Progenitor cell of endocrine pancreas (in vitro differentiated cells): ENCODE measurements at regions not wholly inside any gene's neighbourhood (a gene's known extent, or its start where the extent isn't known, plus 50 kb on each side); places are given as distances from the start of the nearest gene placed in this dataset.

Experiments
- DNase-seq: peaks from one replicate; pipeline ENCODE4 v3.0.0; 2021; ENCODE audit warnings: low spot score; ENCODE audit not compliant: unreplicated experiment
- H3K27ac Mint-ChIP-seq: 2 replicates; pipeline ENCODE4 v1.8.0; 2021; ENCODE audit warnings: mild to moderate bottlenecking, moderate library complexity, mixed read lengths
- H3K27me3 Mint-ChIP-seq: 2 replicates; pipeline ENCODE4 v1.8.0; 2021; ENCODE audit warnings: mixed read lengths
- H3K36me3 Mint-ChIP-seq: 2 replicates; pipeline ENCODE4 v1.8.0; 2022; ENCODE audit warnings: mixed read lengths; ENCODE audit not compliant: insufficient read depth
- H3K4me1 Mint-ChIP-seq: 2 replicates; pipeline ENCODE4 v1.8.0; 2021; ENCODE audit warnings: low read depth, mixed read lengths
- H3K4me3 Mint-ChIP-seq: 2 replicates; pipeline ENCODE4 v1.8.0; 2021; ENCODE audit warnings: low read depth, mild to moderate bottlenecking, moderate library complexity, mixed read lengths
- H3K9me3 Mint-ChIP-seq: 2 replicates; pipeline ENCODE4 v1.8.0; 2021; ENCODE audit warnings: low read depth, mixed read lengths
- TF ChIP-seq, protein P1 (sequence below): fragments of 200-600 bp; sonication (generic); IDR thresholded peaks from one replicate; pipeline ENCODE4 v1.5.0; 2021; ENCODE audit warnings: antibody characterized with exemption, mild to moderate bottlenecking; ENCODE audit not compliant: unreplicated experiment

GRCh38 chr2:43047187-43047780 lies 179.1 kb downstream of the ZFP36L2 start:
- no peak for DNase-seq
- TF ChIP-seq, protein P1, sequence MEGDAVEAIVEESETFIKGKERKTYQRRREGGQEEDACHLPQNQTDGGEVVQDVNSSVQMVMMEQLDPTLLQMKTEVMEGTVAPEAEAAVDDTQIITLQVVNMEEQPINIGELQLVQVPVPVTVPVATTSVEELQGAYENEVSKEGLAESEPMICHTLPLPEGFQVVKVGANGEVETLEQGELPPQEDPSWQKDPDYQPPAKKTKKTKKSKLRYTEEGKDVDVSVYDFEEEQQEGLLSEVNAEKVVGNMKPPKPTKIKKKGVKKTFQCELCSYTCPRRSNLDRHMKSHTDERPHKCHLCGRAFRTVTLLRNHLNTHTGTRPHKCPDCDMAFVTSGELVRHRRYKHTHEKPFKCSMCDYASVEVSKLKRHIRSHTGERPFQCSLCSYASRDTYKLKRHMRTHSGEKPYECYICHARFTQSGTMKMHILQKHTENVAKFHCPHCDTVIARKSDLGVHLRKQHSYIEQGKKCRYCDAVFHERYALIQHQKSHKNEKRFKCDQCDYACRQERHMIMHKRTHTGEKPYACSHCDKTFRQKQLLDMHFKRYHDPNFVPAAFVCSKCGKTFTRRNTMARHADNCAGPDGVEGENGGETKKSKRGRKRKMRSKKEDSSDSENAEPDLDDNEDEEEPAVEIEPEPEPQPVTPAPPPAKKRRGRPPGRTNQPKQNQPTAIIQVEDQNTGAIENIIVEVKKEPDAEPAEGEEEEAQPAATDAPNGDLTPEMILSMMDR = no peak
- Mint-ChIP-seq H3K4me3 (no peak overlapping the region), H3K4me1 (peaks cover 24% of the 10 kb centered on the region), H3K27ac (no peak overlapping the region), H3K27me3 (peaks cover 5% of the 10 kb centered on the region), H3K9me3 (no peaks in the 10 kb centered on the region), H3K36me3 (no peaks in the 10 kb centered on the region)

DNA sequence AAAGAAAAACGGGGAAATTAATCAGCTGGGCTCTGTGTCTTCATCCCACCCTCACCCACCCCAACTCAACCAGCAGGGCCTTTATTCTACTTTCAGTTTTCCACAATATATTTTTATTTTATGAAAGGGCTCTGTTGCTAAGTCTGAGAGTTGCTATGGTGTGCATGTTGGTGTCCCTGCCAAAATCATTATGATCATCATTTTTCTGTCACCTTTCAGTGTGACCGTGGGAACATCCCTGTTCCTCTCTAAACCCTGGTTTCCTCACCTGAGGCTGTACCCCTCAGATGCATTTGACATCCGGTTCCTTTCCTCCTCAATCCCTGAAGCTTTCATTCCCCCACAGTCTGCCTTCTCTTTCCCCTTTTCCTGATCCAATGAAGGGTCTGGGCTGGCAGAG lies 180.5 kb downstream of the ZFP36L2 start:
- TF ChIP-seq, protein P1 = no peak
- Mint-ChIP-seq H3K27ac (no peak overlapping the region), H3K36me3 (no peaks in the 10 kb centered on the region), H3K4me3 (no peak overlapping the region), H3K9me3 (no peaks in the 10 kb centered on the region), H3K4me1 (peaks cover 34% of the 10 kb centered on the region), H3K27me3 (peaks cover 5% of the 10 kb centered on the region)
- DNase-seq = no peak

DNA sequence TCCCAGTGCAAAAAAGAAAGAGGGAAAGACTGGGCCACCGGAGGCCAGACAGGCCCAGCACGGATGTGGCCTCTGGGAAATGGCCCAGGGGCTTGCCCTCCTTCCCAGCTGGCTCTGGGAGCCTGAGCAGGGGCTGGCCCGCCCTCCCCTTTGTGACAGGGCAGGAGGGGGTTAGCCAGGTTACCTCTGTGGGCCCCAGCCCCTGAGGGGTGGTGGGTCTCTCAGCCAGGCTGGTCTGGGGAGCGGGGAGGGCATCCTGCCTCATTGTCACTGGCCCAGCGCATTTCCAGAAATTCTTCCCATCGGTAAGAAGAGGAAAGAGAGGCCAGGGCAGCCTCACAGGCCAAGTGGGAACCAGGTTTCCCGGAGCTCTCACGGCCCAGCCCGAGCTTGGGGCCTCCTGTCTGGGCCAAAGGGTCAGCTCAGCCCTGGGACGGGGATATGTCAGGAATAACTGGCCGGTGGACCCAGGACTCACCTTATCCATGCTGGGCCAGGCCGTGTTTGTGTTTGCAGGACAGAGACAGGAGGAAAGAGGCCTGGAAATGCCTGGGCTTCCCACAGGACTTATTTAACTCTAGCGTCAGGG lies 182.2 kb downstream of the ZFP36L2 start:
- Mint-ChIP-seq H3K9me3 (no peaks in the 10 kb centered on the region), H3K36me3 (no peaks in the 10 kb centered on the region), H3K27me3 (no peaks in the 10 kb centered on the region), H3K4me1 (peaks cover 41% of the 10 kb centered on the region), H3K4me3 (no peak overlapping the region), H3K27ac (no peak overlapping the region)
- TF ChIP-seq, protein P1 = no peak
- no peak for DNase-seq

DNA sequence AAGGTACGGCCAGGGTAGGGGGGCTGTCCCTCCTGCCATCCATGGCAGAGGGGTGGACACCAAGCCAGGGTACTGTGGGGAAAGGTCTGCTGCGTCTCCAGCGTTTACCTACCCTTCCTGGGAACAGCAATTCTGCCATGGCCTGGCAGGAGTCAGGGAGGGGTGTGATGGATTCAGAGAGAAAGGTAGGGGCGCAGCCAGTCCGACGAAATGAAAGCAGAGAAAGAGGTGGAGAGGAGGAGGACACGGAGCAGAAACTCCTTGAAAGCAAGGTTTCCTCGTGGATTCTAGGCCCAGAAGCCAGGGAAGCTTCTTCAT lies 182.9 kb downstream of the ZFP36L2 start:
- Mint-ChIP-seq H3K36me3 (no peaks in the 10 kb centered on the region), H3K9me3 (no peaks in the 10 kb centered on the region), H3K4me3 (no peak overlapping the region), H3K27me3 (no peaks in the 10 kb centered on the region), H3K27ac (no peak overlapping the region), H3K4me1 (peaks cover 44% of the 10 kb centered on the region)
- TF ChIP-seq, protein P1 = no peak
- DNase-seq = no peak

GRCh38 chr2:43041661-43042360 lies 184.6 kb downstream of the ZFP36L2 start:
- H3K9me3 Mint-ChIP-seq = no peaks in the 10 kb centered on the region
- no peaks in the 10 kb centered on the region for H3K27me3 Mint-ChIP-seq
- peaks cover 44% of the 10 kb centered on the region for H3K4me1 Mint-ChIP-seq
- DNase-seq = no peak
- H3K27ac Mint-ChIP-seq = peak overlapping the region; percentile 49
- peak overlapping the region; percentile 1 for H3K4me3 Mint-ChIP-seq
- no peaks in the 10 kb centered on the region for H3K36me3 Mint-ChIP-seq
- TF ChIP-seq, protein P1 = no peak
